GM19372 (cell line): ENCODE measurements at regions not wholly inside any gene's neighbourhood (a gene's known extent, or its start where the extent isn't known, plus 50 kb on each side); places are given as distances from the start of the nearest gene placed in this dataset.
"Not testable (repeated sequence)": the region's sequence is repeated elsewhere in the genome, so short reads cannot be mapped to it uniquely, and the experiment has no call there.

Source experiments
- ATAC-seq: cut with Tn5 transposase; IDR thresholded peaks from one replicate; pipeline ENCODE4 v1.9.1; 2021; ENCODE audit warnings: mild to moderate bottlenecking, low read depth, moderate library complexity; ENCODE audit not compliant: unreplicated experiment

- no peak for ATAC-seq
Observed at GRCh38 chr14:38605193-38606114, 349.6 kb upstream of the CLEC14A start.

- ATAC-seq: not testable (repeated sequence)
Observed at GRCh38 chr14:38600572-38600971, 344.7 kb upstream of the CLEC14A start.

- no peak for ATAC-seq
Observed at GRCh38 chr14:38593476-38593875, 337.6 kb upstream of the CLEC14A start.

GRCh38 chr14:38592764-38593442, 337.0 kb upstream of the CLEC14A start:
- no peak for ATAC-seq

- no peak for ATAC-seq
Observed at GRCh38 chr14:38589747-38590350, 334.0 kb upstream of the CLEC14A start.

GRCh38 chr14:38583471-38583870, 327.6 kb upstream of the CLEC14A start:
- ATAC-seq: no peak

- ATAC-seq: no peak
Observed at GRCh38 chr14:38578278-38578681, 322.4 kb upstream of the CLEC14A start.

- ATAC-seq: no peak
Observed at GRCh38 chr14:38567703-38568102, 311.8 kb upstream of the CLEC14A start.

GRCh38 chr14:38561657-38562056, 305.8 kb upstream of the CLEC14A start:
- ATAC-seq: no peak

- no peak for ATAC-seq
Observed at GRCh38 chr14:38559711-38560110, 303.8 kb upstream of the CLEC14A start.

- not testable (repeated sequence) for ATAC-seq
Observed at GRCh38 chr14:38557391-38557790, 301.5 kb upstream of the CLEC14A start.

GRCh38 chr14:38556252-38556651, 300.4 kb upstream of the CLEC14A start:
- no peak for ATAC-seq

GRCh38 chr14:38554026-38554425, 298.1 kb upstream of the CLEC14A start:
- no peak for ATAC-seq

- no peak for ATAC-seq
Observed at GRCh38 chr14:38553586-38553985, 297.7 kb upstream of the CLEC14A start.

GRCh38 chr14:38549564-38549963, 293.7 kb upstream of the CLEC14A start:
- ATAC-seq: no peak

GRCh38 chr14:38547961-38548490, 292.1 kb upstream of the CLEC14A start:
- ATAC-seq: no peak

GRCh38 chr14:38546932-38547551, 291.1 kb upstream of the CLEC14A start:
- ATAC-seq: no peak

GRCh38 chr14:38544776-38545175, 288.9 kb upstream of the CLEC14A start:
- no peak for ATAC-seq

GRCh38 chr14:38543851-38544250, 288.0 kb upstream of the CLEC14A start:
- ATAC-seq: not testable (repeated sequence)

GRCh38 chr14:38538053-38538452, 282.2 kb upstream of the CLEC14A start:
- ATAC-seq: not testable (repeated sequence)
